ENCODE measurements at regions not wholly inside any gene's neighbourhood (a gene's known extent, or its start where the extent isn't known, plus 50 kb on each side); places are given as distances from the start of the nearest gene placed in this dataset.

DNA sequence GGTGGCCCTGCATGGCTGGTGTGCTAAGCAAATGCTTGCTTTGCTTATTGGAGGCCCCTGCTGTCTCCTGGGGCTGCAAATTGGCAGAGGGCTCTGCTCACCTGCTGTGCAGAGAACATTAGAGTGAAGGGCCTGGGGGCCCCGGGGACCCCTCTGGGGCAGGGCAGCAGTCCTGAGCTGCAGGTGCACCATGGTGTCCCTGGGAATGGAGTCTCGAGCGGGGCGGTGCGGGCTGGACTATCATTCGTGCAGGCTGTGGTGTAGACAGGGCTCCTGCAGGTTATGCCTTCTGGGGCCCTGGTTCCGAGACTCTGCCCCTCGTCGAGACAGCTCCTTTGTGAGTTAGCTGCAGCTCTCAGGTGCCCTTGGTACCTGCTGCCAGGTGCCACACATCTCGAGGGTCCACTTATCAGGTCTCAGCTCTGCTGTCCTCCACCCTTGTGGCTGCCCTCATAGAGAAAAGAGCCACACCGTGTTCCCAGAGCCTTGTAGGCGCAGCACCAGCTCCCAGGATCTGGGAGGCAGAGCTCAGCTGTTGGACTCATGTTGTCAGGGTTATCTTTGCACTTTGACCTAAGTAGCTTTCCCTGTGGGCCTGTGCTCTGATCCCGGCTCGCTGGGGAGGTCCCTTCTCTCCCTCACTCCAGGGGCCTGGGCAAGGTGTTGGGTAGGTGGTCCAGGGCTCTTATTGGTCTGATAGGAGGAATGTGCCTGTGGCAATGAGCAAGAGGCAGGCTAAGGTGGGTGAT, 58.0 kb upstream of the ZNF536 start:
- H3K36me3 ChIP-seq (ENCODE audit: insufficient read depth), result no peaks in the 10 kb centered on the region
- H3K4me1 ChIP-seq (ENCODE audit: low read depth, poor library complexity, severe bottlenecking), result no peaks in the 10 kb centered on the region
- H4K20me1 ChIP-seq (ENCODE audit: insufficient read depth), result no peaks in the 10 kb centered on the region
- no peak overlapping the region for H3K9ac ChIP-seq
- H3K27me3 ChIP-seq (ENCODE audit: insufficient read depth, low read depth), result no peaks in the 10 kb centered on the region
- H3K27ac ChIP-seq, result no peak overlapping the region
- H3K79me2 ChIP-seq (ENCODE audit: insufficient read depth, low read depth), result no peaks in the 10 kb centered on the region
- no peak overlapping the region for H2AFZ ChIP-seq (ENCODE audit: low read depth)
- H3K4me2 ChIP-seq, result no peak overlapping the region
- H3K4me3 ChIP-seq (IDR thresholded peaks at IDR 0.05; ENCODE audit: insufficient read depth, low read depth, low read length), result no peak overlapping the region
- TF ChIP-seq, protein P1, sequence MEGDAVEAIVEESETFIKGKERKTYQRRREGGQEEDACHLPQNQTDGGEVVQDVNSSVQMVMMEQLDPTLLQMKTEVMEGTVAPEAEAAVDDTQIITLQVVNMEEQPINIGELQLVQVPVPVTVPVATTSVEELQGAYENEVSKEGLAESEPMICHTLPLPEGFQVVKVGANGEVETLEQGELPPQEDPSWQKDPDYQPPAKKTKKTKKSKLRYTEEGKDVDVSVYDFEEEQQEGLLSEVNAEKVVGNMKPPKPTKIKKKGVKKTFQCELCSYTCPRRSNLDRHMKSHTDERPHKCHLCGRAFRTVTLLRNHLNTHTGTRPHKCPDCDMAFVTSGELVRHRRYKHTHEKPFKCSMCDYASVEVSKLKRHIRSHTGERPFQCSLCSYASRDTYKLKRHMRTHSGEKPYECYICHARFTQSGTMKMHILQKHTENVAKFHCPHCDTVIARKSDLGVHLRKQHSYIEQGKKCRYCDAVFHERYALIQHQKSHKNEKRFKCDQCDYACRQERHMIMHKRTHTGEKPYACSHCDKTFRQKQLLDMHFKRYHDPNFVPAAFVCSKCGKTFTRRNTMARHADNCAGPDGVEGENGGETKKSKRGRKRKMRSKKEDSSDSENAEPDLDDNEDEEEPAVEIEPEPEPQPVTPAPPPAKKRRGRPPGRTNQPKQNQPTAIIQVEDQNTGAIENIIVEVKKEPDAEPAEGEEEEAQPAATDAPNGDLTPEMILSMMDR (conservative IDR thresholded peaks at IDR 0.05; ENCODE audit: low read depth, low read length), result no peak

DNA sequence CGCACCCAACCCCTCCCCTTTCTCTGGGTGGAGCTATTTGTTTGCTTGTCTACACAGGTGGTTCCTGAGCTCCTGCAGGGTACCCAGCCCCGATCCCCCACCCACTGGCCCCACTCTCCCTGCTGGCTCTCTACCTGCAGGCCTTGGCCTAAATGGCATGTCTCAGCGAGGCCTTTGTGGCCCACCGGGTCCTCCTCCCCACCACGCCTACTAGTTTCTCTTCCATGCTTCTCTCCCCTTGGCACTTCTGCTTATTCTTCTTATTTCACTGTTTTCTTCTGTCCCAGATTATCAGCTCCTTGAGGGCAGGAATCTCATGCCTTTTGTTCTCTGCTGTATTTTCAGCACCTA, 57.4 kb upstream of the ZNF536 start:
- H3K4me2 ChIP-seq, result no peak overlapping the region
- no peaks in the 10 kb centered on the region for H3K4me1 ChIP-seq (ENCODE audit: low read depth, poor library complexity, severe bottlenecking)

DNA sequence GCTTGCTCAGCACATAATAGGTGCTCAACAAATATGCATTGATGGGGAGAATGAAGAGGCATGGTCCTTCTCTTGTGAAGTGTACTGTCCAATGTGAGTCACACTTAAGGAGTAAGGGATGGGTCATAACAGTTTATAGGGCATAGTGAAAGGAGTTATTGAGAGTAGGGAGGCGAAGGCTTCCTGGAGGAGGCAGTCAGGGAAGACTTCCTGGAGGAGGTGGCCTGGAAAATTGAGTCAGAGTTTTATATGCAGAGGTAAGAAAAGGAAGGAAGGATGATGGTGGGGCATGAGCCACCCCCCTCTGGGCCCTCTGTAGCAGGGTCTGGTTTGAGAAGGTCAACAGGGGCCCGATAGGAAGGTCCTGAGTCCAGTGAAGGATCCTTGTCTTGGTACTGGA, 57.0 kb upstream of the ZNF536 start:
- H3K4me3 ChIP-seq (IDR thresholded peaks at IDR 0.05; ENCODE audit: insufficient read depth, low read depth, low read length), result no peak overlapping the region
- no peaks in the 10 kb centered on the region for H3K4me1 ChIP-seq (ENCODE audit: low read depth, poor library complexity, severe bottlenecking)
- no peaks in the 10 kb centered on the region for H3K36me3 ChIP-seq (ENCODE audit: insufficient read depth)
- no peak overlapping the region for H3K27ac ChIP-seq
- H3K27me3 ChIP-seq (ENCODE audit: insufficient read depth, low read depth), result no peaks in the 10 kb centered on the region
- H3K4me2 ChIP-seq, result no peak overlapping the region
- H4K20me1 ChIP-seq (ENCODE audit: insufficient read depth), result no peaks in the 10 kb centered on the region
- TF ChIP-seq, protein P1 (conservative IDR thresholded peaks at IDR 0.05; ENCODE audit: low read depth, low read length), result no peak
- no peak overlapping the region for H2AFZ ChIP-seq (ENCODE audit: low read depth)
- no peaks in the 10 kb centered on the region for H3K79me2 ChIP-seq (ENCODE audit: insufficient read depth, low read depth)
- H3K9ac ChIP-seq, result no peak overlapping the region

More for the DNA sequence above, 57.4 kb upstream of the ZNF536 start:
- H3K4me3 ChIP-seq (IDR thresholded peaks at IDR 0.05; ENCODE audit: insufficient read depth, low read depth, low read length), result no peak overlapping the region
- no peak overlapping the region for H2AFZ ChIP-seq (ENCODE audit: low read depth)
- no peaks in the 10 kb centered on the region for H3K27me3 ChIP-seq (ENCODE audit: insufficient read depth, low read depth)
- no peaks in the 10 kb centered on the region for H3K36me3 ChIP-seq (ENCODE audit: insufficient read depth)
- TF ChIP-seq, protein P1 (conservative IDR thresholded peaks at IDR 0.05; ENCODE audit: low read depth, low read length), result no peak
- H3K27ac ChIP-seq, result no peak overlapping the region
- no peaks in the 10 kb centered on the region for H4K20me1 ChIP-seq (ENCODE audit: insufficient read depth)
- no peaks in the 10 kb centered on the region for H3K79me2 ChIP-seq (ENCODE audit: insufficient read depth, low read depth)
- no peak overlapping the region for H3K9ac ChIP-seq

DNA sequence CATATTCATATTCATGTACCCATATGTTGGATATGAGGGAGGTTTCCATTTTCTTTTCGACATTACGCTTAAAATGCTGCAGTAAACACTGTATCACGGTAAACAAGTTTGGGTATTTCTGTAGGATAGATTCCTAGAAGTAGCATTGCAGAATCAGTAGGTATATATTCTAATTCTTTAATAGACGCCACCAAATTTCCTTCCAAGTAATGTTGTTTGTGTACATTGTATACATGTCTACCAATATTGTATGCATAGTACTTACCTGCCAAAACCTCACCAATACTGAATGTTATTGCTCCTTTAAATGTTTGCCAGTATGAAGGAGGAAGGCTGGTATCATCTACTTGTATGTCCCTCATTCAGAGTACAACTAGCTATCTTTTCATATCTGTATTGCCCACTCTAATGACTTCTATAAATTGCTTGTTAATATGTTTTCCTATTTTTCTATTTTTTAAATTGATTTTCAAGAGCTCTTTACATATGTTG, 56.1 kb upstream of the ZNF536 start:
- Histone ChIP-seq H3K4me3 (IDR thresholded peaks at IDR 0.05; ENCODE audit: insufficient read depth, low read depth, low read length) (no peak overlapping the region), H2AFZ (ENCODE audit: low read depth) (no peak overlapping the region), H3K27ac (no peak overlapping the region), H3K9ac (no peak overlapping the region), H3K4me2 (no peak overlapping the region), H4K20me1 (ENCODE audit: insufficient read depth) (no peaks in the 10 kb centered on the region), H3K27me3 (ENCODE audit: insufficient read depth, low read depth) (no peaks in the 10 kb centered on the region), H3K36me3 (ENCODE audit: insufficient read depth) (no peaks in the 10 kb centered on the region), H3K79me2 (ENCODE audit: insufficient read depth, low read depth) (no peaks in the 10 kb centered on the region), H3K4me1 (ENCODE audit: low read depth, poor library complexity, severe bottlenecking) (no peaks in the 10 kb centered on the region)
- TF ChIP-seq, protein P1 (conservative IDR thresholded peaks at IDR 0.05; ENCODE audit: low read depth, low read length), result no peak
